ENCODE measurements at regions not wholly inside any gene's neighbourhood (a gene's known extent, or its start where the extent isn't known, plus 50 kb on each side); places are given as distances from the start of the nearest gene placed in this dataset.

DNA sequence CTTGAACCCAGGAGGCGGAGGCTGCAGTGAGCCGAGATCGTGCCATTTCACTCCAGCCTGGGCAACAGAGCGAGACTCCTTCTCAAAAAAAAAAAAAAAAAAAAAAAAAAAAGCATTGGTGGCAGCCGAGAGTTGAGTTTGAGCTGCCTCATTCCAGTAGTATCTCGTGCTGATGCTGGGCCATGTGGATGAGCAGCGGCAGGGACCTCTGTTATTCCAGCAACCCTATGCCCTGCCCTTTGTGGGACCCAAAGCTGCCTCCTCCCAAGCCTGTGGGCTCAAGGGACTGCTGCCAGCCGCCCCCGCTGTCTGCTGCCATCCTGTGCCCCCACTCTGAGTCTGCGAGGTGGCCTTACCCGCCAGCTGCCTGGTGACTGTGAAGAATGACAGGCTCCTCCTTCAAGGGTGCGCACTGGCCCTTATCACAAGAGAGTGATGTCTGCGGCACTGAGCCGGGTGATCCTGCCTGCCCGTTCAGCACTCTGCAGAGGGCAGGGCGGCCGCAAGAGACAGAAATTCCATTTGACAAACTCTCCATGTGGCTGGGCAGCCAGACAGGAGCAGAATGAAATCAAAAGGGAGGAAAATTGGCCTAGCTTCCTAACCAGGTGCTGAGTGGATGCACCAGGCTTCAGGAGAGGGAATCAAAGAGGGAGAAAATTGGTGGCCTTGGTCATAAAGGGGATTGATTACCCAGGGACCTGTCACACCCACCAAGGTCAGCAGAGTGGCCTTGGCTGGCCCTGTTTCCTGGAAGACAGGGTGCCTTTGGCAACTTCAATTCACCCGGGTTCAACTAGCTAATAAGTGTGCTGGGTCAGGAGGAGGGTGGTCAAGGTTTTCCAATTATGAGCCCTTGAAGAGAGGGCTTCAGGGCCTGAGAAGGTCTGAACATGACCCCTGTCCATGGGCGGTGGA, 65.3 kb upstream of the ZMIZ1 start:
- TF ChIP-seq CTCF (IDR thresholded peaks at IDR 0.05) (no peak), POLR2A (IDR thresholded peaks at IDR 0.05) (no peak), EP300 (IDR thresholded peaks at IDR 0.05) (no peak)
